Amniotic stem cell (primary cell): ENCODE measurements at regions not wholly inside any gene's neighbourhood (a gene's known extent, or its start where the extent isn't known, plus 50 kb on each side); places are given as distances from the start of the nearest gene placed in this dataset.

Source experiments
- DNase-seq: peaks from one replicate; lab custom pipeline; 2025; lab: John Stamatoyannopoulos, UW

- peak; percentile 11 for DNase-seq
These were observed 869.4 kb upstream of the ID2 start for GRCh38 chr2:7812231-7812995.

DNA sequence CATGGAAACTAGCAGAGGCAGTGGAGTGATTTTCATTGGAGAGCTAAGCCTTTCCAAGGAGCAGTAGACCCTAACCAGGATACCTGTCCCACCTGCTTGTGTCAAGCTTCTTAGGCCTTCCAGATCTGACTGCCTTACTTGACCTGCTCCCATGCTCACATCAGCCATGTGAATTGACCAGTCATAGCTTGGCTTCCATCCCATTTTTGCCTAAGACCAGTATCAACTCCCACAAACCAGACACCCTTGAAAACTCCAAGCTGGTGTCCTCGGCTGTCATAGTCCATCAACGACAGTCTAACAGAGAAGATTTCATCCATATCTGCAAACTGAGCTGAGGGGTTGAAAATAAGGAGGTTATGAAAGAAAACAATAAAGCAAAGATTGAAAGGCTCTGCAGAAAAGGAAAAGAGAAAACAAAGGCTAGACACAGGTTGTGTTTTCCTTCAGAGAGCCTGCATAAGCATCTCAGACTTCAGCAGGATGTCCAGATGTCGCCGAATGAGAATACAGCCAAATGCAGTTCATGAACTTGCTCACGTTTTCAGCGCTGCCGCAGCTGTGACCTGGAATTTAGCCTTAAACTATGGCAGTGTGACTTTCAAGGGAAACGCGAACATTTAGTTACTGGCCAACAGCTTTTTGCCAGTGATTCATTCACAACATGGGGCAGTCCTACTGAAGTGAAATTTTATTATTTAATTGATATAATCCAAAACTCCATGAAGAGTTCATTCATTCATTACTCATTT, 868.1 kb upstream of the ID2 start:
- no peak for DNase-seq

GRCh38 chr2:7815726-7816125, 866.1 kb upstream of the ID2 start:
- DNase-seq, result no peak

DNA sequence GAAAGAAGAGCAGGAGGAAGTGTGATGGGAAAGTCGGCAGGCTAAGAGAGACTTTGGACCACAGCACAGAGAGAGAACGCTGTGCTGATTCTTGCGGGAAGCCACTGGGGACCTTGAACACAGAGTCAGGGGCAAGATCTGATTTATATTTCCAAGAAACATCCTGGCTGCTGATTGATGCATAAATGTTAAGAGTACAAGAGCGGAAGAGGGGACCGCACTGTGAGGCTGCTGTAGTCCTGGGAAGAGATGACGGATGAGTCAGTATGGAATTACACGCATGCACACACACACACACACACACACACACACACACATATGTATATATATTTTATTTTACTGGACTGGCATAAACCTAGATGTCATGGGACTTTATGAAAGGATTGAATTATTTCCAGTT, 865.6 kb upstream of the ID2 start:
- DNase-seq, result no peak

GRCh38 chr2:7816944-7817343, 864.9 kb upstream of the ID2 start:
- no peak for DNase-seq

- DNase-seq, result no peak
These were observed 862.5 kb upstream of the ID2 start for GRCh38 chr2:7819316-7819715.

GRCh38 chr2:7819850-7820249, 862.0 kb upstream of the ID2 start:
- no peak for DNase-seq

- no peak for DNase-seq
These were observed 857.6 kb upstream of the ID2 start for GRCh38 chr2:7824211-7824610.

- peak; percentile 5 for DNase-seq
These were observed 856.1 kb upstream of the ID2 start for GRCh38 chr2:7825591-7826312.

- DNase-seq, result no peak
These were observed 855.2 kb upstream of the ID2 start for GRCh38 chr2:7826656-7827055.

GRCh38 chr2:7829241-7829640, 852.6 kb upstream of the ID2 start:
- no peak for DNase-seq

GRCh38 chr2:7830616-7831015, 851.2 kb upstream of the ID2 start:
- DNase-seq, result no peak

- DNase-seq, result no peak
These were observed 846.7 kb upstream of the ID2 start for GRCh38 chr2:7835151-7835550.

- DNase-seq, result no peak
These were observed 845.9 kb upstream of the ID2 start for GRCh38 chr2:7835693-7836680.

DNA sequence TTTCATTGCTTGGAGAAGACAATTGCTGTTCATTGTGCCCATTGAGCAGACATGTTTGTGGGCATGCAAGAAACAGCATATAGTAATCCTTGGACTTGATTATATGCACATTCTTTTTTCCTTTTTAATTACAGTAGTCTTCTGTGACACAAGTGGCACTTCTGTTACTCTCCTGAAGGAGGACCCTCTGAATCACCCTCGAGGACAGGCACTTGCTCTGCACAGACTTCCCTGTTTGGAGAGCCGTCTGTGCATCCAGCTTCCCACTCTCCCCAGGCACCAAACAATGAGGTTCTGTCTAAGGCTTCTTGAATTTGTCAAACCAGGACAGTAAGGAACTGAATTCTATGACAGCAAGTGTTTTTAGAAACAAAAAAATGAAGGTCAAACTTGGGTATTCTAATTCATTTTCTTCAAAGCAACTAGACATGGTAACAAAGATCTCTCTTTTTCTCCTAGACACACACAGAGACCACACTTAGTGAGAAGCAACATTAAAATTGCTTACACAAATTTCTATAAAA, 844.6 kb upstream of the ID2 start:
- DNase-seq, result no peak

- no peak for DNase-seq
These were observed 843.2 kb upstream of the ID2 start for GRCh38 chr2:7838669-7839068.

DNA sequence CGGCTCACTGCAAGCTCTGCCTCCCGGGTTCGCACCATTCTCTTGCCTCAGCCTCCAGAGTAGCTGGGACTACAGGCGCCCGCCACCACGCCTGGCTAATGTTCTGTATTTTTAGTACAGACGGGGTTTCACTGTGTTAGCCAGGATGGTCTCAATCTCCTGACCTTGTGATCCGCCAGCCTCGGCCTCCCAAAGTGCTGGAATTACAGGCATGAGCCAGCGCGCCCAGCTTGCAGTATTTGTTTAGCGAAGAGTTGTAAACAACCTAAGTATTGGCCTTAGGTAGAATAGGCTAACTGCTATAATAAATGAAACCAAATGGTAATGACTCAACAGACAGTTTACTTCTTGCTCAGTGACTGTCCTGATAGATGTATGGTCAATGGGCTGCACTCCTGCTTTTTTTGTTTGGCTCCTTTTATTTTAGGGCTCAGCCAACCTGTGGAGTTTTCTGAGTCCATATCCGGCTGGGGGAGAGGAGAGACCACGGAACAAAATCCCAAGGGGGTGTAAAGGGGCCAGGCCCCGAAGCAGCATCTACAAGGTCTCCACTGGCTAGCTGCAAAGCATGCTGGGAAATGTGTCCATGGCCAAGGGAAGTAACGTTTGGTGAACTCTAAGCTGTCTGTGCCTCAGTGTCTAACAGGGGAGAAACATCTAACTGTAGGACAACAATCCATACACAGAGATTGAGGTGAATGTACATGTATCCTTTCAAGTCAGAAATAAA, 841.0 kb upstream of the ID2 start:
- no peak for DNase-seq

DNA sequence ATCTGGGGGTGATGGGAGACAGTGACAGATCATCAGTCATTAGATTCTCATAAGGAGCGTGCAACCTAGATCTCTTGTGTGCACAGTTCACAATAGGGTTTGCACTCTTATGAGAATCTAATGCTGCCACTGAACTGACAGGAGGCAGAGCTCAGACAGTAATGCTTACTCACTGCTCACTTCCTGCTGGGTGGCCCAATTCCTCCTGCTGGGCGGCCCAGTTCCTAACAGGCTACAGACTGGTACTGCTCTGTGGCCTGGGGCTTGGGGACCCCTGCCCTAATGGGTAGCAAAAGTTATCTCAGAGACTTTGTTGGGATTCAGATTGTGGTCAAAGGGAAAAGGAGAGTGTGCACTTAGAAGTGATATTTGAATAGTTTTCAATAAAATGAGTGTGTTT, 840.1 kb upstream of the ID2 start:
- no peak for DNase-seq

GRCh38 chr2:7844414-7844965, 837.4 kb upstream of the ID2 start:
- no peak for DNase-seq

- peak; percentile 69 for DNase-seq
These were observed 836.5 kb upstream of the ID2 start for GRCh38 chr2:7845332-7845731.
